ENCODE measurements at regions not wholly inside any gene's neighbourhood (a gene's known extent, or its start where the extent isn't known, plus 50 kb on each side); places are given as distances from the start of the nearest gene placed in this dataset.

DNA sequence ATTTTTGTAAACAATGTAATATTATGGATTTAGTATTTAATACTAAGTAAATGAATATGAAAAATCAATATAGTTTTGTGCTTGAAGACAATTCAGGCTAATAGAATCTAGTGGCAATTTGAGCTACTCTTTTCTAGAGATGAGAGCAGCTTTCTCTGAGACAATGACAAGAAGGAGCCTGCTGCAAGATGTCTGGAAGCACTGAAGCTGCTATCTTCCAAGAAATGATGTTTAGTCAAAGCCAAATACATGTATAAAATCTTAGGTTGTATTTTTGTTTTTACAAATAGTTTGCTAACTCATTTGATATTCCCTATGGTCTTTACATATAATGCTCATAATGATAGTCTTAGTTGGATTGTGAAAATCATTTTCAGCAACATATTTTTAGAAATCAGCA, 103.9 kb upstream of the COL24A1 start (continued):
- TF ChIP-seq, protein P1, sequence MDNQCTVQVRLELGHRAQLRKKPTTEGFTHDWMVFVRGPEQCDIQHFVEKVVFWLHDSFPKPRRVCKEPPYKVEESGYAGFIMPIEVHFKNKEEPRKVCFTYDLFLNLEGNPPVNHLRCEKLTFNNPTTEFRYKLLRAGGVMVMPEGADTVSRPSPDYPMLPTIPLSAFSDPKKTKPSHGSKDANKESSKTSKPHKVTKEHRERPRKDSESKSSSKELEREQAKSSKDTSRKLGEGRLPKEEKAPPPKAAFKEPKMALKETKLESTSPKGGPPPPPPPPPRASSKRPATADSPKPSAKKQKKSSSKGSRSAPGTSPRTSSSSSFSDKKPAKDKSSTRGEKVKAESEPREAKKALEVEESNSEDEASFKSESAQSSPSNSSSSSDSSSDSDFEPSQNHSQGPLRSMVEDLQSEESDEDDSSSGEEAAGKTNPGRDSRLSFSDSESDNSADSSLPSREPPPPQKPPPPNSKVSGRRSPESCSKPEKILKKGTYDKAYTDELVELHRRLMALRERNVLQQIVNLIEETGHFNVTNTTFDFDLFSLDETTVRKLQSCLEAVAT (IDR thresholded peaks at IDR 0.05) = no peak
- TF ChIP-seq ZBED1 (IDR thresholded peaks at IDR 0.05; ENCODE audit: borderline replicate concordance) = no peak

GRCh38 chr1:86259390-86259789, 102.8 kb upstream of the COL24A1 start:
- H3K4me3 ChIP-seq = no peak overlapping the region
- H3K36me3 ChIP-seq (ENCODE audit: control insufficient read depth in 2 of 2, insufficient read depth in 2 of 2, low read length in 1 of 2) = no peaks in the 10 kb centered on the region
- H3K4me1 ChIP-seq (ENCODE audit: control insufficient read depth, insufficient read depth, low read length) = no peaks in the 10 kb centered on the region
- no peaks in the 10 kb centered on the region for H3K27me3 ChIP-seq (replicated peaks in 1 of 2; ENCODE audit: control insufficient read depth in 2 of 2, insufficient read depth in 2 of 2, low read length in 1 of 2)
- ATAC-seq (no peak), FAIRE-seq (no peak), DNase-seq (ENCODE audit: low read depth, low spot score) (no peak)
- no peaks in the 10 kb centered on the region for H3K9me3 ChIP-seq (replicated peaks; ENCODE audit: control insufficient read depth, insufficient read depth, low read length)
- no peak overlapping the region for H3K4me2 ChIP-seq (ENCODE audit: control insufficient read depth, insufficient read depth)
- no peak overlapping the region for H3K9ac ChIP-seq (ENCODE audit: control insufficient read depth, insufficient read depth, low read length)
- ChIA-PET SMC1A (ENCODE audit: uncharacterized antibody, unreplicated experiment) (no interaction called here), CTCF (no interaction called here), POLR2A (no interaction called here), RAD21 (ENCODE audit: unreplicated experiment) (no interaction called here)
- no peak overlapping the region for H3K27ac ChIP-seq (ENCODE audit: control insufficient read depth, insufficient read depth)
- BruUV-seq (replicated peaks) = no TSS peak
- intact Hi-C loops (cut with micrococcal nuclease; ENCODE audit: unreplicated experiment) (no loop called here), in situ Hi-C loops (cut with MboI) (no loop called here)
- H4K20me1 ChIP-seq (ENCODE audit: control insufficient read depth, insufficient read depth) = no peaks in the 10 kb centered on the region
- H2AFZ ChIP-seq (ENCODE audit: control insufficient read depth, low read depth, low read length) = no peak overlapping the region
- H3K79me2 ChIP-seq (ENCODE audit: control insufficient read depth, insufficient read depth, low read length) = no peaks in the 10 kb centered on the region
- TF ChIP-seq SRF (IDR thresholded peaks at IDR 0.05; ENCODE audit: low read depth in 2 of 2, low read length in 2 of 2) (no peak), SREBF1 (IDR thresholded peaks at IDR 0.05; ENCODE audit: low read length) (no peak), CEBPB (IDR thresholded peaks at IDR 0.05; ENCODE audit: borderline replicate concordance in 1 of 2, low read depth in 2 of 2, low read length in 2 of 2) (no peak), CHD4 (IDR thresholded peaks at IDR 0.05) (no peak), BCLAF1 (IDR thresholded peaks at IDR 0.05) (no peak), MTA2 (IDR thresholded peaks at IDR 0.05; ENCODE audit: low read depth) (no peak), YBX1 (IDR thresholded peaks at IDR 0.05) (no peak), RAD21 (IDR thresholded peaks at IDR 0.05; ENCODE audit: insufficient read depth, low read depth, low read length) (no peak), CBX3 (IDR thresholded peaks at IDR 0.05; ENCODE audit: borderline replicate concordance, low read depth) (no peak), STAT3 (IDR thresholded peaks at IDR 0.05; ENCODE audit: low read depth, low read length) (no peak), GABPA (IDR thresholded peaks at IDR 0.05; ENCODE audit: low read depth) (no peak), NFXL1 (IDR thresholded peaks at IDR 0.05; ENCODE audit: borderline replicate concordance) (no peak), NR2C2 (IDR thresholded peaks at IDR 0.05; ENCODE audit: borderline replicate concordance, control insufficient read depth, insufficient read length, low read depth) (no peak), HCFC1 (IDR thresholded peaks at IDR 0.05; ENCODE audit: low read length) (no peak)
- 4% methylated on average over 1 of the region's 1 CpG for WGBS (ENCODE audit: insufficient coverage, insufficient replicate concordance, low lambda C conversion rate, missing lambda C conversion rate)
